ENCODE measurements at regions not wholly inside any gene's neighbourhood (a gene's known extent, or its start where the extent isn't known, plus 50 kb on each side); places are given as distances from the start of the nearest gene placed in this dataset.

- WGBS, 2 donors, result 72% methylated on average over 1 of the region's 1 CpG
- Histone ChIP-seq H3K36me3 (ENCODE audit: control insufficient read depth in 2 of 2, insufficient read depth in 2 of 2, low read length in 1 of 2) (no peaks in the 10 kb centered on the region), H3K27ac (ENCODE audit: low read depth in 2 of 2, low read length in 1 of 2) (no peak overlapping the region), H3K9me3 (ENCODE audit: control insufficient read depth in 2 of 2, insufficient read depth in 1 of 2, low read depth in 1 of 2, low read length in 1 of 2) (no peaks in the 10 kb centered on the region), H3K4me3 (ENCODE audit: low read depth in 1 of 2, low read length in 2 of 2) (no peak overlapping the region), H3K27me3 (ENCODE audit: control insufficient read depth in 1 of 2, insufficient read depth in 2 of 2, low read length in 2 of 2) (no peaks in the 10 kb centered on the region), H3K4me1 (ENCODE audit: control insufficient read depth in 2 of 2, insufficient read depth in 2 of 2, low read length in 1 of 2) (no peaks in the 10 kb centered on the region)
Measured at GRCh38 chr4:30882443-30882842, 162.3 kb downstream of the PCDH7 start.

- H3K4me1 ChIP-seq (ENCODE audit: control insufficient read depth in 2 of 2, insufficient read depth in 2 of 2, low read length in 1 of 2), result no peaks in the 10 kb centered on the region
- H3K9me3 ChIP-seq (ENCODE audit: control insufficient read depth in 2 of 2, insufficient read depth in 1 of 2, low read depth in 1 of 2, low read length in 1 of 2), result no peaks in the 10 kb centered on the region
- H3K4me3 ChIP-seq (ENCODE audit: low read depth in 1 of 2, low read length in 2 of 2), result no peak overlapping the region
- H3K27me3 ChIP-seq (ENCODE audit: control insufficient read depth in 1 of 2, insufficient read depth in 2 of 2, low read length in 2 of 2), result no peaks in the 10 kb centered on the region
- no peaks in the 10 kb centered on the region for H3K36me3 ChIP-seq (ENCODE audit: control insufficient read depth in 2 of 2, insufficient read depth in 2 of 2, low read length in 1 of 2)
- no peak overlapping the region for H3K27ac ChIP-seq (ENCODE audit: low read depth in 2 of 2, low read length in 1 of 2)
- WGBS, 2 donors, result 81 to 89% methylated on average over 7 of the region's 7 CpGs
Measured at GRCh38 chr4:30882995-30883675, 163.0 kb downstream of the PCDH7 start.

- Histone ChIP-seq H3K9me3 (ENCODE audit: control insufficient read depth in 2 of 2, insufficient read depth in 1 of 2, low read depth in 1 of 2, low read length in 1 of 2) (no peaks in the 10 kb centered on the region), H3K4me1 (ENCODE audit: control insufficient read depth in 2 of 2, insufficient read depth in 2 of 2, low read length in 1 of 2) (no peaks in the 10 kb centered on the region), H3K27ac (ENCODE audit: low read depth in 2 of 2, low read length in 1 of 2) (no peak overlapping the region), H3K27me3 (ENCODE audit: control insufficient read depth in 1 of 2, insufficient read depth in 2 of 2, low read length in 2 of 2) (no peaks in the 10 kb centered on the region), H3K4me3 (ENCODE audit: low read depth in 1 of 2, low read length in 2 of 2) (no peak overlapping the region), H3K36me3 (ENCODE audit: control insufficient read depth in 2 of 2, insufficient read depth in 2 of 2, low read length in 1 of 2) (no peaks in the 10 kb centered on the region)
- 55 to 76% methylated on average over 10 of the region's 10 CpGs for WGBS, 2 donors
Measured at GRCh38 chr4:30901461-30902451, 181.6 kb downstream of the PCDH7 start.

GRCh38 chr4:30903502-30904214 lies 183.5 kb downstream of the PCDH7 start:
- Histone ChIP-seq H3K36me3 (ENCODE audit: control insufficient read depth in 2 of 2, insufficient read depth in 2 of 2, low read length in 1 of 2) (no peaks in the 10 kb centered on the region), H3K4me3 (ENCODE audit: low read depth in 1 of 2, low read length in 2 of 2) (no peak overlapping the region), H3K9me3 (ENCODE audit: control insufficient read depth in 2 of 2, insufficient read depth in 1 of 2, low read depth in 1 of 2, low read length in 1 of 2) (no peaks in the 10 kb centered on the region), H3K4me1 (ENCODE audit: control insufficient read depth in 2 of 2, insufficient read depth in 2 of 2, low read length in 1 of 2) (no peaks in the 10 kb centered on the region), H3K27ac (ENCODE audit: low read depth in 2 of 2, low read length in 1 of 2) (no peak overlapping the region), H3K27me3 (ENCODE audit: control insufficient read depth in 1 of 2, insufficient read depth in 2 of 2, low read length in 2 of 2) (no peaks in the 10 kb centered on the region)

GRCh38 chr4:30904215-30904555 lies 184.0 kb downstream of the PCDH7 start:
- Histone ChIP-seq H3K4me3 (ENCODE audit: low read depth in 1 of 2, low read length in 2 of 2) (no peak overlapping the region), H3K27ac (ENCODE audit: low read depth in 2 of 2, low read length in 1 of 2) (peak overlapping the region in 1 of 2 donors; percentile 15), H3K4me1 (ENCODE audit: control insufficient read depth in 2 of 2, insufficient read depth in 2 of 2, low read length in 1 of 2) (no peaks in the 10 kb centered on the region), H3K36me3 (ENCODE audit: control insufficient read depth in 2 of 2, insufficient read depth in 2 of 2, low read length in 1 of 2) (no peaks in the 10 kb centered on the region), H3K9me3 (ENCODE audit: control insufficient read depth in 2 of 2, insufficient read depth in 1 of 2, low read depth in 1 of 2, low read length in 1 of 2) (no peaks in the 10 kb centered on the region), H3K27me3 (ENCODE audit: control insufficient read depth in 1 of 2, insufficient read depth in 2 of 2, low read length in 2 of 2) (no peaks in the 10 kb centered on the region)
- WGBS, 2 donors, result 70 to 77% methylated on average over 2 of the region's 2 CpGs

- no peak overlapping the region for H3K4me3 ChIP-seq (ENCODE audit: low read depth in 1 of 2, low read length in 2 of 2)
- 62 to 84% methylated on average over 2 of the region's 2 CpGs for WGBS, 2 donors
- no peaks in the 10 kb centered on the region for H3K4me1 ChIP-seq (ENCODE audit: control insufficient read depth in 2 of 2, insufficient read depth in 2 of 2, low read length in 1 of 2)
- H3K27me3 ChIP-seq (ENCODE audit: control insufficient read depth in 1 of 2, insufficient read depth in 2 of 2, low read length in 2 of 2), result no peaks in the 10 kb centered on the region
- H3K9me3 ChIP-seq (ENCODE audit: control insufficient read depth in 2 of 2, insufficient read depth in 1 of 2, low read depth in 1 of 2, low read length in 1 of 2), result no peaks in the 10 kb centered on the region
- no peaks in the 10 kb centered on the region for H3K36me3 ChIP-seq (ENCODE audit: control insufficient read depth in 2 of 2, insufficient read depth in 2 of 2, low read length in 1 of 2)
- H3K27ac ChIP-seq (ENCODE audit: low read depth in 2 of 2, low read length in 1 of 2), result no peak overlapping the region
Measured at GRCh38 chr4:30904588-30904987, 184.4 kb downstream of the PCDH7 start.

GRCh38 chr4:30912098-30912714 lies 192.0 kb downstream of the PCDH7 start:
- Histone ChIP-seq H3K27ac (ENCODE audit: low read depth in 2 of 2, low read length in 1 of 2) (no peak overlapping the region), H3K36me3 (ENCODE audit: control insufficient read depth in 2 of 2, insufficient read depth in 2 of 2, low read length in 1 of 2) (no peaks in the 10 kb centered on the region), H3K4me1 (ENCODE audit: control insufficient read depth in 2 of 2, insufficient read depth in 2 of 2, low read length in 1 of 2) (no peaks in the 10 kb centered on the region), H3K4me3 (ENCODE audit: low read depth in 1 of 2, low read length in 2 of 2) (no peak overlapping the region), H3K27me3 (ENCODE audit: control insufficient read depth in 1 of 2, insufficient read depth in 2 of 2, low read length in 2 of 2) (no peaks in the 10 kb centered on the region), H3K9me3 (ENCODE audit: control insufficient read depth in 2 of 2, insufficient read depth in 1 of 2, low read depth in 1 of 2, low read length in 1 of 2) (no peaks in the 10 kb centered on the region)
- 14 to 30% methylated on average over 1 of the region's 1 CpG for WGBS, 2 donors

- H3K36me3 ChIP-seq (ENCODE audit: control insufficient read depth in 2 of 2, insufficient read depth in 2 of 2, low read length in 1 of 2), result peaks cover 0 to 2% of the 10 kb centered on the region in 2 donors
- no peaks in the 10 kb centered on the region for H3K4me1 ChIP-seq (ENCODE audit: control insufficient read depth in 2 of 2, insufficient read depth in 2 of 2, low read length in 1 of 2)
- no peaks in the 10 kb centered on the region for H3K27me3 ChIP-seq (ENCODE audit: control insufficient read depth in 1 of 2, insufficient read depth in 2 of 2, low read length in 2 of 2)
- WGBS, 2 donors, result 71 to 80% methylated on average over 5 of the region's 5 CpGs
- H3K27ac ChIP-seq (ENCODE audit: low read depth in 2 of 2, low read length in 1 of 2), result no peak overlapping the region
- no peaks in the 10 kb centered on the region for H3K9me3 ChIP-seq (ENCODE audit: control insufficient read depth in 2 of 2, insufficient read depth in 1 of 2, low read depth in 1 of 2, low read length in 1 of 2)
- no peak overlapping the region for H3K4me3 ChIP-seq (ENCODE audit: low read depth in 1 of 2, low read length in 2 of 2)
Measured at GRCh38 chr4:30916337-30917274, 196.4 kb downstream of the PCDH7 start.

All from esophagus (tissue), 2 donors.